Amniotic stem cell (primary cell): ENCODE measurements at regions not wholly inside any gene's neighbourhood (a gene's known extent, or its start where the extent isn't known, plus 50 kb on each side); places are given as distances from the start of the nearest gene placed in this dataset.

ENCODE experiments used
- DNase-seq: peaks from one replicate; lab custom pipeline; 2025; lab: John Stamatoyannopoulos, UW

DNA sequence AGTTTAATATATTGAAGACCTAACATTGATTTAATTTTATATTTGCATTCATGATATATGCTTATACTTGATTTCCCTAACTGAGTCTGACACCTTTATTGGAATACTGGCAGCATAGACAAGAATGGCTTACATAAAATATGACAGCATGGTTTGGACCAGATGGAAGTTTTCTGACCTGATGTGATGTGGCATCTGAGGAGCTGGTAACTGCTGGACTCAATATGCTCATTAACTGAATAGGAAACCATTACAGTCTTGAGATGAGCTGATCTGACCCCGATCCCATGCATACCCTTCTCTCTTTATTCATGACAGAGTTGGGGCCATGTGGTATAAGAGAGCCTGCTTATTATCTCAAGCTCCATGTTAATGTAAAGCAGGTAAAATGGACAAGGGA is 604.8 kb upstream of the SEL1L start:
- DNase-seq, result no peak

GRCh38 chr14:82146846-82147245 is 613.2 kb upstream of the SEL1L start:
- no peak for DNase-seq

GRCh38 chr14:82153689-82154088 is 620.0 kb upstream of the SEL1L start:
- no peak for DNase-seq

DNA sequence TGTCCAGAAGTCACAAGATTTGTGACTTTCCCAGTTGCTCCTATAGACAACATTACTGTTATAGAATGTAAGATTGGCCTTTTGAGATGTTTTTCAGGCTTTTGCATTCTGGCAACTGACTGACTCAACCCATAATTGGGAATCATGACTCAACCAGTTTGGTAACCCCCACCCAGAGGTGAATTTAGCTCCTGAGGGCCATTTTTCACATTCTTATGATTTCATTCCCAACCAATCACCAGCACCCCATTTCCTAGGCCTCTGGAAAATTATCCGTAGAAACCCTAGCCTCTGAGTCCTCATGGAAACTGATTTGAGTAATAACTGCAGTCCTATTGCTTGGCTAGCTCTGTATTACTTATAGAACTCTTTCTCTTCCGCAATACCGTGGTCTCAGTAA is 626.0 kb upstream of the SEL1L start:
- DNase-seq, result no peak

GRCh38 chr14:82180139-82180538 is 646.5 kb upstream of the SEL1L start:
- no peak for DNase-seq

GRCh38 chr14:82182646-82183045 is 649.0 kb upstream of the SEL1L start:
- DNase-seq, result no peak

GRCh38 chr14:82190742-82191141 is 657.1 kb upstream of the SEL1L start:
- DNase-seq, result no peak

- no peak for DNase-seq
Observed at GRCh38 chr14:82192387-82192786, 658.7 kb upstream of the SEL1L start.

DNA sequence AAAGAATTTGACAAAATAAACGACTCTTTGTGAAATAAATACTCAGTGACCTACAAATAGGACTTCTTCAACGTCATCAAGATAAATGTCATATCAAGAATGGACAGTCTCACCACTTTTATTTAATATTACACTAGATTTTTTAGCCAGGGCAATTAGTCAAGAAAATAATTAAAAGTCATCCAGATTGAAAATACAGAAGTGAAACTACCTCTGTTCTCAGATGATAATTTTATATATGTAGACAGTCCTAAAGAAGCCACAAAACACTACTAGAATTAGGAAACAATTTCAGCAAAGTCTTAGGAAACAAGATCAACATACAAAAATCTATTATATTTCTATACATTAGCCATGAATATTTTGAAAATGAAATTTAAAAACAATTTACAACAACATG is 689.6 kb upstream of the SEL1L start:
- DNase-seq, result no peak

DNA sequence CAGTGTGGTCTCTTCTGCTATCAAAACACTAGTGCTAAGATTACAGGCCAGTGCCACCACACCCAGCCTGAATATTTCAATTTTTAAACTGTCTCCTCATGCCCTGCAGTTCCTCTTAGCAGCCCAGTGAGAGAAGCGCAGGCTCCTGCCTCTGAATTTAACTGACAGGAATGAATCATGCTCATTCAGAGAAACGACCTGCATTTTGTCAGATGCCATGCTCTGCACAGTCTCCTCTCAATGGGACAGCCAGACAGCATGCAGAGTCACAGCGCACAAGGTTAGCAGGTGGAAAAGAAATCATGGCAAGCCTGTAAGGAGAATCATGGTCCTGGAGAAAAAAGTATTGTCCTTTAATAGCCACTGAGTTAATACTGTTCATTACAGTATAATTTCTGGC is 691.0 kb upstream of the SEL1L start:
- no peak for DNase-seq

DNA sequence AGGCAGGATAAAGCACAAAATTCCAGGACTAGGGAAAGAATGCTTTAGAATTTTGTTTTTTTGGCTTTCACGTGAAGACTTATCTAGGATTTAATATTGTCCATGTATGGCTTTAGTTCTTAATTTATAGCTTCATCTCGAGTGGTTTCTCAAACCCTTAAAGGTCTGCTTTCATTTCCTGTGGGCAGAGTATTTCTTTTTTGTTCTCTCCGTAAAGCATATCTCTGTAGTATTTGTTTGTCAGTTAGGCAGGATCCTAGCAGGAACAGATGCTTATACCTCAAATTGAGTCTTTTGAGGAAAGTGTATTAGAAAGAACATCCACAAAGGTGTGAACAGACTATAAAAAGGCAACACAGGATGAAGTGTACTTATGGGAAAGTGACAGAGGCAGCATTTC is 697.1 kb upstream of the SEL1L start:
- DNase-seq, result no peak

DNA sequence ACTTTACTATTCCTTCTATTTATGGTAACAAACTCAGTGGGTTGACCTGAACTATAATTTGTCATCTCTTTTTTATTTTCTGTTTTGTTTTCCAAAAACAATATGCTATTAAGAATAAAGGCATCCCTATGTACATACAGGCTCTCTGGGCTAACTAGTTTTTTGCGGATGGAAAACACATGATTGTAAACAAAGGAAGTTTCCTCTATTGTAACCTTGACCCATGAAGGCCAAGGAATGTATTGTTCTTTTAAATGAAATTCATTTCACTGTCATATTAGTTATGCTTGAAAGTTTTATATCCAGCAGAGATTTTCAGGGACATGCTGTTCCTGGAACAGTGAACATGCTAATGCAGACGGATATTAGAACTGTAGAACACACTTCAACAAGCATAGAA is 705.0 kb upstream of the SEL1L start:
- no peak for DNase-seq

- DNase-seq, result no peak
Observed at GRCh38 chr14:82239223-82239622, 705.6 kb upstream of the SEL1L start.

GRCh38 chr14:82244791-82245190 is 711.1 kb upstream of the SEL1L start:
- no peak for DNase-seq

- no peak for DNase-seq
Observed at GRCh38 chr14:82251494-82251893, 717.8 kb upstream of the SEL1L start.

DNA sequence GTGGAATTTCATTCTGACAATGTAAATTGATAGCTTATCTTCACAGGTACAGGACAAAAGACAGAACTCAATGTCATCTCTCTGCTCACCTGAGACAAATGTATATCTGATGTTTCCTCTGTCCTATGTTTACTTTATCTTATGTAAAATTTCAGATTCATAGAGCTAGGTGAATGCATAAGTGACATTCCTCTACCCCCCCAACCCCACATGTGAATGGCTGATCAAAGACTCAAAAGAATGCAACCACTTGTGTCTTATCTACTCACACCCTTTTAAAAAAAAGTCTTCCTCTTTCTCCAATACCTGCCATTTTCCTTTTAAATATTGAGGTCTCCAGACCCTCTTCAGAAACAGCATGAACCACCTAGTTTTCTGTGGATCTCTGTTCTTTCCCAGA is 736.6 kb upstream of the SEL1L start:
- no peak for DNase-seq

- DNase-seq, result no peak
Observed at GRCh38 chr14:82298811-82299210, 765.2 kb upstream of the SEL1L start.

DNA sequence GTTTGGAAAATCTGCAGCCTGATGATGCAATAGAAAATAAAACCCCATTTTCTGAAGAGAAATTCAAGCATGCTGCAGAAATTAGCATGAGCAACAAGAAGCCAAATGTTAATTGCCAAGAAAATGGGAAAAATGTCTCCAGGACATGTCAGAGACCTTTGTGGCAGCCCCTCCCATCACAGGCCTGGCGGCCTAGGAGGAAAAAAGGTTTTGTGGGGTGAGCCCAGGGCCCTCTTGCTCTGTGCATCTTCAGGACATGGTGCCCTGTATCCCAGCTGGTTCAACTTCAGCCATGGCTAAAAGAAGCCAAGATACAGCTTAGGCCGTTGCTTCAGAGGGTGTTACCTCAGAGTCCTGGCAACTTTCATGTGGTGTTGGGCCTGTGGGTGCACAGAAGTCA is 775.5 kb upstream of the SEL1L start:
- DNase-seq, result no peak

DNA sequence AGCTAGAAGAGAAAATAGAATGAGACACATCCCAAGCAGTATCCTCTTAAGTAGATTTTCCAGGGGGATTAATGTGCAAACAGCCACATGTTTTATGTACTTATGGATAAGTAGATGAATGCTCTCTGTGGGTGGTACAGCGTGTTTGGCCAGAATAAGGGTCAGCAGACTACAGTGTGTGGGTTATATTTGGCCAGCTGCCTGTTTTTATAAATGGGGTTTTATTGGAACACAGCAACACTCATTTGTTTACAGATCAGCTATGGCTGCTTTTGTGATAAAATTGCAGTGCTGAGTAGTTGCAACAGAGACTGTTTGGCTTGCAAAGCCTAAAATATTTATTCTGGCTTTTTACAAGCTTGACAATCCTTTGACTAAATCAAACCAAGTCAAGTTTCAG is 780.2 kb upstream of the SEL1L start:
- no peak for DNase-seq

GRCh38 chr14:82328442-82328841 is 794.8 kb upstream of the SEL1L start:
- DNase-seq, result no peak

GRCh38 chr14:82341261-82341810 is 807.7 kb upstream of the SEL1L start:
- no peak for DNase-seq

- no peak for DNase-seq
Observed at GRCh38 chr14:82342596-82342995, 808.9 kb upstream of the SEL1L start.

- DNase-seq, result no peak
Observed at GRCh38 chr14:82345184-82345583, 811.5 kb upstream of the SEL1L start.

- DNase-seq, result no peak
Observed at GRCh38 chr14:82354126-82354525, 820.5 kb upstream of the SEL1L start.

- DNase-seq, result no peak
Observed at GRCh38 chr14:82359201-82359600, 825.5 kb upstream of the SEL1L start.
